Colonic mucosa (tissue), 4 donors: ENCODE measurements at regions not wholly inside any gene's neighbourhood (a gene's known extent, or its start where the extent isn't known, plus 50 kb on each side); places are given as distances from the start of the nearest gene placed in this dataset.

Experiments used
- DNase-seq: peaks from one replicate; pipeline ENCODE4 v3.0.0-alpha.2; 2020
- H3K27ac ChIP-seq: fragments of 200-600 bp; one replicate; pipeline ENCODE4 v1.8.0; 2021
- H3K27me3 ChIP-seq: fragments of 200-600 bp; one replicate; pipeline ENCODE4 v1.8.0; 2021
- H3K36me3 ChIP-seq: fragments of 200-600 bp; one replicate; pipeline ENCODE4 v1.8.0; 2021
- H3K4me1 ChIP-seq: fragments of 200-600 bp; one replicate; pipeline ENCODE4 v1.8.0; 2021; ENCODE audit warnings: mild to moderate bottlenecking
- H3K4me3 ChIP-seq: fragments of 200-600 bp; one replicate; pipeline ENCODE4 v1.8.0; 2021
- H3K9ac ChIP-seq, 2 donors: one replicate each; pipeline ENCODE4 v1.7.0; 2013; ENCODE audit warnings: control low read depth in 2 of 2, low read depth in 2 of 2, low read length in 2 of 2
- H3K9me3 ChIP-seq: fragments of 200-600 bp; one replicate; pipeline ENCODE4 v1.8.0; 2021
- intact Hi-C: fragments of 100-400 bp; cut with DNase I; formaldehyde crosslinking; loops from one replicate; pipeline ENCODE4 v1.14.1; 2022
- TF ChIP-seq, protein P1 (sequence below): fragments of 200-600 bp; IDR thresholded peaks from one replicate; pipeline ENCODE4 v1.8.0; 2022; ENCODE audit warnings: antibody characterized with exemption, mild to moderate bottlenecking
- donor health status: healthy.
- donor health status: DM: no; HTN: no; CAD: no.
- donor health status: DM: no; HTN: no; CAD: no.

DNA sequence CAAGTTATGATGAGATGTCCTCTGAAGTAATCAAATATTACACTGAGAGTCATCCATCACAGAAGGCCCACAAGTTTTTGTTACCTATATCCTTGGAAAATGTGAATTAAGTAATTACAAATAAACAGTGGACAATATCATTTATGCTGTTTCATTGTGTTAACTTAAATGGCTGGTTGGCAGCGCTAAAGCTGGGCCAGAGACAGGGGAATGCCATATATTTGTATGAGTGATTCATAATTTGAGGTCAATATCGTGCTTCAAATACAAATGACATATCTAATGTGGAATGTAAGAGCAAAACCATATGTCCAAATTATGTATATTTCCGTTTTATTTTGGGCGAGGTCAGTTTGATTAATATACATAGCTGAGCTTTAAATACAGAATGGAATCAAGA is 1556.2 kb downstream of the SLITRK5 start:
- Histone ChIP-seq H3K27ac (no peak overlapping the region), H3K9me3 (no peaks in the 10 kb centered on the region), H3K4me3 (no peak overlapping the region), H3K36me3 (no peaks in the 10 kb centered on the region), H3K9ac (no peak overlapping the region), H3K27me3 (no peaks in the 10 kb centered on the region), H3K4me1 (no peaks in the 10 kb centered on the region)
- no peak for DNase-seq
- TF ChIP-seq, protein P1, sequence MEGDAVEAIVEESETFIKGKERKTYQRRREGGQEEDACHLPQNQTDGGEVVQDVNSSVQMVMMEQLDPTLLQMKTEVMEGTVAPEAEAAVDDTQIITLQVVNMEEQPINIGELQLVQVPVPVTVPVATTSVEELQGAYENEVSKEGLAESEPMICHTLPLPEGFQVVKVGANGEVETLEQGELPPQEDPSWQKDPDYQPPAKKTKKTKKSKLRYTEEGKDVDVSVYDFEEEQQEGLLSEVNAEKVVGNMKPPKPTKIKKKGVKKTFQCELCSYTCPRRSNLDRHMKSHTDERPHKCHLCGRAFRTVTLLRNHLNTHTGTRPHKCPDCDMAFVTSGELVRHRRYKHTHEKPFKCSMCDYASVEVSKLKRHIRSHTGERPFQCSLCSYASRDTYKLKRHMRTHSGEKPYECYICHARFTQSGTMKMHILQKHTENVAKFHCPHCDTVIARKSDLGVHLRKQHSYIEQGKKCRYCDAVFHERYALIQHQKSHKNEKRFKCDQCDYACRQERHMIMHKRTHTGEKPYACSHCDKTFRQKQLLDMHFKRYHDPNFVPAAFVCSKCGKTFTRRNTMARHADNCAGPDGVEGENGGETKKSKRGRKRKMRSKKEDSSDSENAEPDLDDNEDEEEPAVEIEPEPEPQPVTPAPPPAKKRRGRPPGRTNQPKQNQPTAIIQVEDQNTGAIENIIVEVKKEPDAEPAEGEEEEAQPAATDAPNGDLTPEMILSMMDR: no peak
- intact Hi-C loops: no loop called here

DNA sequence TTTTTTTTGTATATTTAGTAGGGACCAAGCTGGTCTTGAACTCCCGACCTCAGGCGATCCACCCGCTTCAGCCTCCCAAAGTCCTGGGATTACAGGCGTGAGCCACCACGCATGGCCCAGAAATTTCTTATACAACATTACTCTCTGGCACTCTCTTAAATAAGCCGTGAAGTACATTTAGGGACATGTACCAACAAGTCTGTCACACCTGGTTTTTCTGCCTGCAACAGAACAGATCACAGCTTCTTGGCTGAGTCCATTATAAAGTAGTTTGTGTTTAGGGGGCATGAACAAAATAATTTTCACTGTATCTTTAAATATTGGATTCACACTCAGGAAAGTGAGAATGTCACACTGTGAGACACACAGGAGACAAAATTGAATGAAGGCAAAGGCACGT is 1567.3 kb downstream of the SLITRK5 start:
- H3K27ac ChIP-seq: no peak overlapping the region
- H3K9me3 ChIP-seq: no peaks in the 10 kb centered on the region
- no peaks in the 10 kb centered on the region for H3K27me3 ChIP-seq
- no peak for DNase-seq
- H3K4me3 ChIP-seq: no peak overlapping the region
- TF ChIP-seq, protein P1: no peak
- H3K9ac ChIP-seq: no peak overlapping the region
- H3K4me1 ChIP-seq: no peaks in the 10 kb centered on the region
- H3K36me3 ChIP-seq: no peaks in the 10 kb centered on the region
- intact Hi-C loops: no loop called here

DNA sequence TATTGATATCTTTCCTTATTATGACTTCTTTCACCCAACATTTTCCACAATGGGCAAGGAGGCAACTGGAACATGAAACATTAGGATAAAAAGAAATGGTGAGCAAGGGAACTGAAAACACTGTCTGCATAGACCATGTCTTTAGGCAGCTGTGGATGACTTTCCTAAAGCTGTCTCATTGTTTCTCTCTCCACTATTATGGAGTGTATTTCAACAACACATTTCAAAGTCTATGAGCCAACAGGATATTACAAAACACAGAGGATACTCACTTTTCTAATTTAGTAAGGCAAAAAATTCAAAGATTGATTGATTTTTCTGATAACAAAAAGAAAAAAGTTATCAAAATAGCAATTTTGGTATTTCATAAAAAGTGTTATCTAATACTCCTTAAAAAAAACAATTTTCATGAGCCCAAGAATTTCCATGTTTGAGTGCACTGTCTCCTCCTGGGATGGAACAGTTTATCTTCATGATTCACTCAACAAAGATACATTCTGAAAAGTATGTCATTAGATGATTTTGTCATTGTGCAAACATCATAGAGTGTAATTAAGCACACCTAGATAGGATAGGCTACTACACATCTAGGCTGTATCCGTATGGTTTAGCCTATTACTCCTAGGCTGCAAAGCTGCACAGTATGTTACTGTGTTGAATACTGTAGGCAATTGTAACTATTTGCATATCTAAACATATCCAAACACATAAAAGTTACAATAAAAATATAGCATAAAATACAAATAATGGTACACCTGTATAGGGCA is 1568.4 kb downstream of the SLITRK5 start:
- H3K9me3 ChIP-seq: no peaks in the 10 kb centered on the region
- H3K27me3 ChIP-seq: no peaks in the 10 kb centered on the region
- H3K4me1 ChIP-seq: no peaks in the 10 kb centered on the region
- no peaks in the 10 kb centered on the region for H3K36me3 ChIP-seq
- intact Hi-C loops: no loop called here
- H3K9ac ChIP-seq: no peak overlapping the region
- TF ChIP-seq, protein P1: no peak
- no peak overlapping the region for H3K4me3 ChIP-seq
- H3K27ac ChIP-seq: no peak overlapping the region
- no peak for DNase-seq

DNA sequence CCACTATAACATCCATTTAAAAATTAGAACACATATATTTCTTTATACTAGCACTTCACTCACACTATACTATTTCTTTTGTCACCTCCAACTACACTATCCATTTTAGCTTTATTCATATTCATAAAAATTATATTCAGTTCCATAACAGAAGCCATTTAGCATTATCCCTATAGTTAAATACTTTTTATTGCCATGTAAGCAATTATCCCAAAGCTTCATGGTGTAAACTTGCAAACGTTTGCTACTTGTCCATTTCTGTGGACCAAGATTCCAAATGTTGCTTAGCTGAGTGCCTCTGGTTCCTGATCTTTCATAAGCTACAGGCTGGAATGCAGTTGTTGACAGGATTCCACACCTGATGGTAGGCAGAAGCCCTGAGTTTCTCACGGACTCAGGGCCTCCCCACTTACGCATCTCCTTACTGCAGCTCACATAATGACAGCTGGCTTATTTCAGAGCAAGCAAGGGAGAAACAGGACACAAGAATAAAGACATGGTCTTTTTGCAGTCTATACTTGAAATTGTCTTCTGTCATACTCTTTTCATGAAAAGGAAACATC is 1584.8 kb downstream of the SLITRK5 start:
- H3K9me3 ChIP-seq: no peaks in the 10 kb centered on the region
- H3K27ac ChIP-seq: no peak overlapping the region
- H3K4me1 ChIP-seq: no peaks in the 10 kb centered on the region
- TF ChIP-seq, protein P1: no peak
- H3K36me3 ChIP-seq: no peaks in the 10 kb centered on the region
- intact Hi-C loops: no loop called here
- H3K27me3 ChIP-seq: no peaks in the 10 kb centered on the region
- no peak for DNase-seq
- H3K9ac ChIP-seq: no peak overlapping the region
- no peak overlapping the region for H3K4me3 ChIP-seq

DNA sequence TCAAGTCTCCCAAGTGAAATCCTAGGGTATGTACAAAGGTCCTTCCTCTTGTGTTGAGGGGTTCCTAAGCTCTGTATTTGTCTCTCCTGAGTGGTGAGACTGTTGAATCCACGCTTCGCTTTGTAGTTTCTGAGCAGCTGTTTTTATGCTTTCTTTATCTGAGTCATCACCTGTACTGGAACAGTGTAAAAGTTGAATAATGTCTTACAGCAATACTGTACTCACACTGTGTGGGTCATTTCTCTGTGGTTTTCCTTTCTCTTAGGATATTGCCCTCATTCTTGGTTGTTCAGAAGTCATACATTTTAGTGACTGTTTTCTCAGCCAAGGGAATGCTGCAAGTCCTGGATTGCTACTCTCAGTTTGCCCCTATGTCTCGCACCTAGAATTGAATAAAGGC is 1596.6 kb downstream of the SLITRK5 start:
- no peak for DNase-seq
- H3K4me1 ChIP-seq: no peaks in the 10 kb centered on the region
- no peaks in the 10 kb centered on the region for H3K9me3 ChIP-seq
- no peak overlapping the region for H3K4me3 ChIP-seq
- intact Hi-C loops: no loop called here
- H3K27ac ChIP-seq: no peak overlapping the region
- TF ChIP-seq, protein P1: no peak
- no peaks in the 10 kb centered on the region for H3K27me3 ChIP-seq
- H3K36me3 ChIP-seq: no peaks in the 10 kb centered on the region
- H3K9ac ChIP-seq: no peak overlapping the region
